ENCODE measurements at regions not wholly inside any gene's neighbourhood (a gene's known extent, or its start where the extent isn't known, plus 50 kb on each side); places are given as distances from the start of the nearest gene placed in this dataset.

- intact Hi-C loops (cut with DNase I; ENCODE audit: low total_unique reads): no loop called here
- Histone ChIP-seq H3K9me3 (no peaks in the 10 kb centered on the region), H3K27me3 (no peaks in the 10 kb centered on the region), H3K27ac (no peak overlapping the region), H3K4me3 (no peak overlapping the region), H3K36me3 (no peaks in the 10 kb centered on the region), H3K4me1 (no peaks in the 10 kb centered on the region)
- no peak for TF ChIP-seq CTCF (IDR thresholded peaks at IDR 0.05)
- no peak for TF ChIP-seq POLR2A (IDR thresholded peaks at IDR 0.05)
- no peak for DNase-seq
Measured at GRCh38 chr21:28779914-28780313, 212.8 kb downstream of the LTN1 start.

GRCh38 chr21:28776251-28776650 lies 216.4 kb downstream of the LTN1 start:
- TF ChIP-seq CTCF (IDR thresholded peaks at IDR 0.05) (no peak), POLR2A (IDR thresholded peaks at IDR 0.05) (no peak)
- Histone ChIP-seq H3K36me3 (no peaks in the 10 kb centered on the region), H3K4me3 (no peak overlapping the region), H3K9me3 (no peaks in the 10 kb centered on the region), H3K27me3 (no peaks in the 10 kb centered on the region), H3K4me1 (no peaks in the 10 kb centered on the region), H3K27ac (no peak overlapping the region)
- intact Hi-C loops (cut with DNase I; ENCODE audit: low total_unique reads): no loop called here
- no peak for DNase-seq

- peaks cover 0 to 3% of the 10 kb centered on the region in 2 donors for H3K4me1 ChIP-seq
- no peak overlapping the region for H3K27ac ChIP-seq
- intact Hi-C loops (cut with DNase I; ENCODE audit: low total_unique reads): no loop called here
- no peak for DNase-seq
- TF ChIP-seq POLR2A (IDR thresholded peaks at IDR 0.05) (no peak), CTCF (IDR thresholded peaks at IDR 0.05) (no peak)
- no peaks in the 10 kb centered on the region for H3K27me3 ChIP-seq
- H3K9me3 ChIP-seq: no peaks in the 10 kb centered on the region
- H3K4me3 ChIP-seq: no peak overlapping the region
- H3K36me3 ChIP-seq: no peaks in the 10 kb centered on the region
Measured at GRCh38 chr21:28775071-28775470, 217.6 kb downstream of the LTN1 start.

GRCh38 chr21:28773036-28773435 lies 219.6 kb downstream of the LTN1 start:
- no peak overlapping the region for H3K4me3 ChIP-seq
- H3K27ac ChIP-seq: no peak overlapping the region
- DNase-seq: no peak
- peaks cover 0 to 3% of the 10 kb centered on the region in 2 donors for H3K4me1 ChIP-seq
- intact Hi-C loops (cut with DNase I; ENCODE audit: low total_unique reads): no loop called here
- H3K9me3 ChIP-seq: no peaks in the 10 kb centered on the region
- H3K36me3 ChIP-seq: no peaks in the 10 kb centered on the region
- no peaks in the 10 kb centered on the region for H3K27me3 ChIP-seq
- no peak for TF ChIP-seq POLR2A (IDR thresholded peaks at IDR 0.05)
- TF ChIP-seq CTCF (IDR thresholded peaks at IDR 0.05): no peak

- H3K4me3 ChIP-seq: no peak overlapping the region
- no peaks in the 10 kb centered on the region for H3K27me3 ChIP-seq
- no peaks in the 10 kb centered on the region for H3K9me3 ChIP-seq
- TF ChIP-seq CTCF (IDR thresholded peaks at IDR 0.05): no peak
- no peak for TF ChIP-seq POLR2A (IDR thresholded peaks at IDR 0.05)
- H3K36me3 ChIP-seq: no peaks in the 10 kb centered on the region
- H3K4me1 ChIP-seq: peaks cover 0 to 3% of the 10 kb centered on the region in 2 donors
- H3K27ac ChIP-seq: peak overlapping the region in 1 of 2 donors; percentile 65
- intact Hi-C loops (cut with DNase I; ENCODE audit: low total_unique reads): no loop called here
- no peak for DNase-seq
Measured at GRCh38 chr21:28771790-28772501, 220.7 kb downstream of the LTN1 start.

Measured in uterus (tissue), 3 donors.